ENCODE measurements at regions not wholly inside any gene's neighbourhood (a gene's known extent, or its start where the extent isn't known, plus 50 kb on each side); places are given as distances from the start of the nearest gene placed in this dataset.
"Not testable (repeated sequence)": the region's sequence is repeated elsewhere in the genome, so short reads cannot be mapped to it uniquely, and the experiment has no call there.

- ATAC-seq; DNase-seq; H3K36me3 ChIP-seq; H3K4me1 ChIP-seq; H3K4me3 ChIP-seq; H3K27ac ChIP-seq; H3K27me3 ChIP-seq; intact Hi-C loops (cut with DNase I); H3K9me3 ChIP-seq: not testable (repeated sequence)
- 93% methylated on average over 3 of the region's 28 CpGs for WGBS (ENCODE audit: insufficient coverage, low coverage, low lambda C conversion rate, missing lambda C conversion rate)
Measured at GRCh38 chr2:132220589-132220988, 58.8 kb upstream of the ANKRD30BL start.

- no CpG with 5 or more reads among the region's 30 CpGs for WGBS (ENCODE audit: insufficient coverage, low coverage, low lambda C conversion rate, missing lambda C conversion rate)
- DNase-seq; H3K4me3 ChIP-seq; H3K9me3 ChIP-seq; ATAC-seq; H3K4me1 ChIP-seq; H3K27me3 ChIP-seq; H3K27ac ChIP-seq; H3K36me3 ChIP-seq; intact Hi-C loops (cut with DNase I): not testable (repeated sequence)
Measured at GRCh38 chr2:132221886-132222285, 60.1 kb upstream of the ANKRD30BL start.

- 82% methylated on average over 16 of the region's 38 CpGs for WGBS (ENCODE audit: insufficient coverage, low coverage, low lambda C conversion rate, missing lambda C conversion rate)
Measured at GRCh38 chr2:132252191-132252893, 90.6 kb upstream of the ANKRD30BL start.

GRCh38 chr2:132252894-132253264 is 91.1 kb upstream of the ANKRD30BL start:
- DNase-seq (peak in 1 of 3 donors; percentile 37), ATAC-seq (no peak)
- no CpG with 5 or more reads among the region's 17 CpGs for WGBS (ENCODE audit: insufficient coverage, low coverage, low lambda C conversion rate, missing lambda C conversion rate)
- Histone ChIP-seq H3K36me3 (no peaks in the 10 kb centered on the region), H3K27ac (no peak overlapping the region), H3K9me3 (peaks cover 0 to 4% (median 0%) of the 10 kb centered on the region in 4 donors), H3K27me3 (no peaks in the 10 kb centered on the region), H3K4me3 (no peak overlapping the region), H3K4me1 (no peaks in the 10 kb centered on the region)
- intact Hi-C loops (cut with DNase I): no loop called here
- TF ChIP-seq POLR2A (IDR thresholded peaks at IDR 0.05) (no peak), CTCF (IDR thresholded peaks at IDR 0.05) (no peak)

More at GRCh38 chr2:132252191-132252893, 90.6 kb upstream of the ANKRD30BL start:
- H3K4me1 ChIP-seq: no peaks in the 10 kb centered on the region
- H3K36me3 ChIP-seq: no peaks in the 10 kb centered on the region
- H3K4me3 ChIP-seq: no peak overlapping the region
- DNase-seq: peak in 1 of 3 donors; percentile 43
- peaks cover 0 to 4% (median 0%) of the 10 kb centered on the region in 4 donors for H3K9me3 ChIP-seq
- H3K27ac ChIP-seq: no peak overlapping the region
- H3K27me3 ChIP-seq: no peaks in the 10 kb centered on the region
- ATAC-seq: no peak
- TF ChIP-seq POLR2A (IDR thresholded peaks at IDR 0.05): no peak
- no peak for TF ChIP-seq CTCF (IDR thresholded peaks at IDR 0.05)
- intact Hi-C loops (cut with DNase I): no loop called here

GRCh38 chr2:132253496-132254305 is 91.9 kb upstream of the ANKRD30BL start:
- 81% methylated on average over 8 of the region's 50 CpGs for WGBS (ENCODE audit: insufficient coverage, low coverage, low lambda C conversion rate, missing lambda C conversion rate)
- ATAC-seq (peak in 1 of 4 donors; percentile 45), DNase-seq (peak in 1 of 3 donors; percentile 44)
- Histone ChIP-seq H3K9me3 (peaks cover 0 to 4% (median 0%) of the 10 kb centered on the region in 4 donors), H3K4me1 (no peaks in the 10 kb centered on the region), H3K27ac (no peak overlapping the region), H3K36me3 (no peaks in the 10 kb centered on the region), H3K4me3 (no peak overlapping the region), H3K27me3 (no peaks in the 10 kb centered on the region)
- TF ChIP-seq CTCF (IDR thresholded peaks at IDR 0.05) (no peak), POLR2A (IDR thresholded peaks at IDR 0.05) (no peak)
- intact Hi-C loops (cut with DNase I): no loop called here

GRCh38 chr2:132254306-132254919 is 92.7 kb upstream of the ANKRD30BL start:
- H3K27ac ChIP-seq; H3K27me3 ChIP-seq; H3K4me3 ChIP-seq; H3K4me1 ChIP-seq; ATAC-seq; H3K36me3 ChIP-seq; H3K9me3 ChIP-seq; intact Hi-C loops (cut with DNase I): not testable (repeated sequence)
- peak in 2 of 3 donors; percentile 23 to 39 for DNase-seq
- 84% methylated on average over 20 of the region's 25 CpGs for WGBS (ENCODE audit: insufficient coverage, low coverage, low lambda C conversion rate, missing lambda C conversion rate)

All from right lobe of liver (tissue), 6 donors.